OCI-LY1 (cell line): ENCODE measurements at regions not wholly inside any gene's neighbourhood (a gene's known extent, or its start where the extent isn't known, plus 50 kb on each side); places are given as distances from the start of the nearest gene placed in this dataset.

Experiments
- EZH2 ChIP-seq: fragments of 200-600 bp; sonication (generic), shearing (Covaris generic); IDR thresholded peaks from 2 replicates; pipeline ENCODE4 v1.8.0; 2017; ENCODE audit warnings: borderline replicate concordance, mixed run types, mild to moderate bottlenecking, antibody characterized with exemption, low read length, moderate library complexity, mixed read lengths
- TF ChIP-seq, protein P1 (sequence below): fragments of 200-600 bp; sonication (generic), shearing (Covaris generic); IDR thresholded peaks from 2 replicates; pipeline ENCODE4 v1.5.1; 2017; ENCODE audit warnings: mild to moderate bottlenecking, antibody characterized with exemption, low read length, moderate library complexity, mixed read lengths

DNA sequence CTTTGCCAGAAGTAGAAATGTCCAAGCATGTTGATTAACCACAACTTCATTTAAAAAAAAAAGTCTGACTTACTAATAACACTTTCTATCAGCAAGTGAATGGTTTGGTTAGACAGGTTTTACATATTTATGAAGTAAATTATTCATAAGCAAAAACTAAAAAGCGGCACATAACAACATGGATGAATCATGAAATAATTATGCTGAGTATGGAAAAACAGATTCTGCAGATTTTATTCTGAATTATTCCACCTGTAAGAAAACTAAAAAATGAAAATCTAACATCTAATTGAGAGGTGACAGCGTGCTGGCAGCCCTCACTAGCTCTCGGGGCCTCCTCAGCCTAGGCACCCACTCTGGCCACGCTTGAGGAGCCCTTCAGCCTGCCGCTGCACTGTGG lies 173.5 kb downstream of the ADAM29 start:
- TF ChIP-seq, protein P1, sequence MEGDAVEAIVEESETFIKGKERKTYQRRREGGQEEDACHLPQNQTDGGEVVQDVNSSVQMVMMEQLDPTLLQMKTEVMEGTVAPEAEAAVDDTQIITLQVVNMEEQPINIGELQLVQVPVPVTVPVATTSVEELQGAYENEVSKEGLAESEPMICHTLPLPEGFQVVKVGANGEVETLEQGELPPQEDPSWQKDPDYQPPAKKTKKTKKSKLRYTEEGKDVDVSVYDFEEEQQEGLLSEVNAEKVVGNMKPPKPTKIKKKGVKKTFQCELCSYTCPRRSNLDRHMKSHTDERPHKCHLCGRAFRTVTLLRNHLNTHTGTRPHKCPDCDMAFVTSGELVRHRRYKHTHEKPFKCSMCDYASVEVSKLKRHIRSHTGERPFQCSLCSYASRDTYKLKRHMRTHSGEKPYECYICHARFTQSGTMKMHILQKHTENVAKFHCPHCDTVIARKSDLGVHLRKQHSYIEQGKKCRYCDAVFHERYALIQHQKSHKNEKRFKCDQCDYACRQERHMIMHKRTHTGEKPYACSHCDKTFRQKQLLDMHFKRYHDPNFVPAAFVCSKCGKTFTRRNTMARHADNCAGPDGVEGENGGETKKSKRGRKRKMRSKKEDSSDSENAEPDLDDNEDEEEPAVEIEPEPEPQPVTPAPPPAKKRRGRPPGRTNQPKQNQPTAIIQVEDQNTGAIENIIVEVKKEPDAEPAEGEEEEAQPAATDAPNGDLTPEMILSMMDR, result no peak
- TF ChIP-seq EZH2, result no peak
